ENCODE measurements at regions not wholly inside any gene's neighbourhood (a gene's known extent, or its start where the extent isn't known, plus 50 kb on each side); places are given as distances from the start of the nearest gene placed in this dataset.

- TF ChIP-seq, protein P1, sequence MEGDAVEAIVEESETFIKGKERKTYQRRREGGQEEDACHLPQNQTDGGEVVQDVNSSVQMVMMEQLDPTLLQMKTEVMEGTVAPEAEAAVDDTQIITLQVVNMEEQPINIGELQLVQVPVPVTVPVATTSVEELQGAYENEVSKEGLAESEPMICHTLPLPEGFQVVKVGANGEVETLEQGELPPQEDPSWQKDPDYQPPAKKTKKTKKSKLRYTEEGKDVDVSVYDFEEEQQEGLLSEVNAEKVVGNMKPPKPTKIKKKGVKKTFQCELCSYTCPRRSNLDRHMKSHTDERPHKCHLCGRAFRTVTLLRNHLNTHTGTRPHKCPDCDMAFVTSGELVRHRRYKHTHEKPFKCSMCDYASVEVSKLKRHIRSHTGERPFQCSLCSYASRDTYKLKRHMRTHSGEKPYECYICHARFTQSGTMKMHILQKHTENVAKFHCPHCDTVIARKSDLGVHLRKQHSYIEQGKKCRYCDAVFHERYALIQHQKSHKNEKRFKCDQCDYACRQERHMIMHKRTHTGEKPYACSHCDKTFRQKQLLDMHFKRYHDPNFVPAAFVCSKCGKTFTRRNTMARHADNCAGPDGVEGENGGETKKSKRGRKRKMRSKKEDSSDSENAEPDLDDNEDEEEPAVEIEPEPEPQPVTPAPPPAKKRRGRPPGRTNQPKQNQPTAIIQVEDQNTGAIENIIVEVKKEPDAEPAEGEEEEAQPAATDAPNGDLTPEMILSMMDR (conservative IDR thresholded peaks at IDR 0.05; ENCODE audit: low read depth, low read length) = no peak
- no peak overlapping the region for H3K4me3 ChIP-seq (ENCODE audit: low read depth, low read length)
- no peak for DNase-seq (ENCODE audit: low read depth)
Measured at GRCh38 chr15:53166684-53167201, 376.6 kb upstream of the ONECUT1 start.

DNA sequence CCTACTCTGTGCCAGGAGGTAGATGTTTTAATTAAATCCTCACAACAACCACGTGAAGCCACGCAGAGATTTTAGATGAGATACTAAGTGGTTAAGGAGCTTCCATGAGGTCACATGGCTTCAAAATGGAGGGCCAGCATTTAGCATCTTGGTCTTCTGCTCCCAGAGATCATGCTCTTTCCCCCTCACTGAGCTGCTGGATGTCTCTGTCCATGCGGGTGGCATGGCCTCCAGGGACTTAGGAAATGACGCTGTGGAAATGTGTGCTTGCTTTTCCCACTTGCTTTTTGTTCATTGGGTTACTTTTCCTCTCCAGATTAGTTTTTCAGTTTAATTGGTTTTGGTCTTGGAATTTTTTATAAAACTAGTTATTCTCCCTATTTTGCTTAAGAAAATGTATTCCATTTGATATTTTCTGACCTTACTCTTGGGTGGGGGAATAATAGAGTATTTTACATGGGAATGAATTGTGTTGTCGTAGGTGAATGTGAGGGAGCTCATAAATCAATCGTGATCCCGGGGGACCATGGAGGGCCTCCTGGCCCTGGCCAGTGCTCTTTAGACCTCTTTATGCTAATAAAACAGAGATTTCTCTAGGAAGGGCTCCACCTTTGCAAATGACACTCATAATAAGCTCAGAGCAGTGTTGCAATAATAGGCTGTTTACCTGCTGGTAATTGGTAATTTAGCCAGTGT is 376.0 kb upstream of the ONECUT1 start:
- TF ChIP-seq, protein P1 (conservative IDR thresholded peaks at IDR 0.05; ENCODE audit: low read depth, low read length) = no peak
- no peak overlapping the region for H3K4me3 ChIP-seq (ENCODE audit: low read depth, low read length)
- no peak for DNase-seq (ENCODE audit: low read depth)

GRCh38 chr15:53160092-53160704 is 370.1 kb upstream of the ONECUT1 start:
- TF ChIP-seq, protein P1 (conservative IDR thresholded peaks at IDR 0.05; ENCODE audit: low read depth, low read length) = no peak
- no peak for DNase-seq (ENCODE audit: low read depth)

GRCh38 chr15:53159458-53159857 is 369.3 kb upstream of the ONECUT1 start:
- TF ChIP-seq, protein P1 (conservative IDR thresholded peaks at IDR 0.05; ENCODE audit: low read depth, low read length) = no peak
- H3K4me3 ChIP-seq (ENCODE audit: low read depth, low read length) = no peak overlapping the region
- no peak for DNase-seq (ENCODE audit: low read depth)

More at GRCh38 chr15:53160092-53160704, 370.1 kb upstream of the ONECUT1 start:
- no peak overlapping the region for H3K4me3 ChIP-seq (ENCODE audit: low read depth, low read length)

- DNase-seq (ENCODE audit: low read depth) = no peak
- no peak overlapping the region for H3K4me3 ChIP-seq (ENCODE audit: low read depth, low read length)
- TF ChIP-seq, protein P1 (conservative IDR thresholded peaks at IDR 0.05; ENCODE audit: low read depth, low read length) = no peak
Measured at GRCh38 chr15:53158995-53159394, 368.9 kb upstream of the ONECUT1 start.

GRCh38 chr15:53133255-53133850 is 343.2 kb upstream of the ONECUT1 start:
- H3K4me3 ChIP-seq (ENCODE audit: low read depth, low read length) = no peak overlapping the region
- no peak for DNase-seq (ENCODE audit: low read depth)
- TF ChIP-seq, protein P1 (conservative IDR thresholded peaks at IDR 0.05; ENCODE audit: low read depth, low read length) = no peak

Data from epithelial cell of proximal tubule (primary cell).